HCEC 1CT (cell line): ENCODE measurements at regions not wholly inside any gene's neighbourhood (a gene's known extent, or its start where the extent isn't known, plus 50 kb on each side); places are given as distances from the start of the nearest gene placed in this dataset.
"Not testable (repeated sequence)": the region's sequence is repeated elsewhere in the genome, so short reads cannot be mapped to it uniquely, and the experiment has no call there.

ENCODE experiments used
- DNase-seq: peaks from one replicate; pipeline ENCODE4 v3.0.0-alpha.2; 2017

DNA sequence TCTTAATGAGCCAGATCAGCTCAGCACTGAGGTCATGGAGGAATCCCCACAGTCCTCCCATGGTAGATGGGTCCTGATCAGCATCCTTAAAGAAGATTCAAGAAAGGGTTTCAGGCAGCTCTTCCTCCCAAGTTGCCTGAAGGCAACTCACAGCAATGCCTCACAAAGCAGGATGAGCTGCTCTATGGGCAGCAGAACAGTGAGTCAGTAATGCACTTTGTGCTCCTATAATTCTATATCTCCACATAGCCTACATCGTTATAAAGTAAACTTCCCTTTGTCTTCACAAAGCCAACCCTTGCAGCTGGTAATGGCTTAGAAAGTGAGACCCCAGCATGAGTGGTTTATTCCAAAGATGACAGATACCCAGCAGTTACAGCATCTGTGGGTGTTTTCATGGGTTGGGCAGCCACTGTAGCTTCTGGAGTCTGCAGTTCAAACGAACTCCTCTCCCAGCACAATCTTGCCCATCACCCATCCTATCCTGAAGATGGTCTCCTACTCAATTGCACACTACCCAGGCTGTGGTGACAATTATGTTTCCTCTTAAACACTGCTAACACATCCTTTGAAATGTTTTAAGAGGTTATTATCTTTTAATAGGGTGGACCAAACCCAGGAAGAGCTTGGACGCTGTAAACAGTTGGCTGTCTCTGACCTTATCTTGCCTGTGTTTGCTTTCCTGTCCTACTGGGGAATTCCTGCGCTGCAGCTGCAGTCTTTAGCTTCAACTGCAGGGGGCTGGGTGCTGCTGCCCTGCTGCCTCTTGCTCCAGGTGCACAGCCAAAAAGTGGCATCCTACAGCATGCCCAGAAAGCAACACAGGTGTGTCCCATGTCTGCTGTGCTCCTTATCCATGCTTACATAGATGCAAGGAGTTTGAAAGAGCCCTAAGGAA, 286.9 kb downstream of the ANAPC1 start:
- not testable (repeated sequence) for DNase-seq

DNA sequence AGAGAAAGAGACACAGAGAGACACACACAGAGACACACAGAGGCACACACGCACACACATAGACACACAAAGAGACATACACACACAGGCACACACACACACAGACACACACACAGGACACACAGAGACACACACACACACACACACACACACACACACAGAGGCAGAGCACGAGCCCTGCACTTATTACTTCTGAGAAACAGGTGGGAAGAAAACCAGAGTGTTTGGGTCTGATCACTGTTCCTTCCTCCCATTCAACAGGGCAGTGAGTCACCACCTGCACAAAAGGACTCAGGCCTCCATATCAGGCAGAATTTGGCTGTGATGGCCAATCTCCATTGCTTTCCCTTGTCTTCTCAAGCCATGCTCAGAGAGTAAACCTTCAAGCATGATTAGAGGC, 285.0 kb downstream of the ANAPC1 start:
- DNase-seq: not testable (repeated sequence)

- not testable (repeated sequence) for DNase-seq
Measured at GRCh38 chr2:111602259-111602658, 281.7 kb downstream of the ANAPC1 start.

GRCh38 chr2:111605798-111606197, 278.2 kb downstream of the ANAPC1 start:
- DNase-seq: not testable (repeated sequence)

DNA sequence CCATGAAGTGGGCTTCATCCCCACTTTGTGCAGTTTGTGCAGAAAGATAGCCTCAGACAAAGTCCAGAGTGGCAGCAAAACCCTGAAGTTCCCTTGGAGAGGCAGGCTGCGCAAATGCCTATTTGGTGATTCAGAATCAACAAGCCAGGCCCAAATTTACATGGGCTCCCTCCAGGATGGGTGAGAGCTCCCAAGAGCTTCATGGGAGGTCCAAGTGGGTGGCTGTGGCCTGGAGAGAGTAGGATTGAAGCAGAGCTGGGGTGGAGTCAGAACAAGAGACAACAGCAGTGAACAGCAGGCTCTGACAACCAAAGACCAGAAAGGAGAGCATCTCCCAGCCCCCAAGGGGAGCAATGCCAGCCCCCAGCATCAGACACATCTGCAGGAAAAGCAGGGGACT, 277.4 kb downstream of the ANAPC1 start:
- not testable (repeated sequence) for DNase-seq

- not testable (repeated sequence) for DNase-seq
Measured at GRCh38 chr2:111609146-111609844, 274.7 kb downstream of the ANAPC1 start.

DNA sequence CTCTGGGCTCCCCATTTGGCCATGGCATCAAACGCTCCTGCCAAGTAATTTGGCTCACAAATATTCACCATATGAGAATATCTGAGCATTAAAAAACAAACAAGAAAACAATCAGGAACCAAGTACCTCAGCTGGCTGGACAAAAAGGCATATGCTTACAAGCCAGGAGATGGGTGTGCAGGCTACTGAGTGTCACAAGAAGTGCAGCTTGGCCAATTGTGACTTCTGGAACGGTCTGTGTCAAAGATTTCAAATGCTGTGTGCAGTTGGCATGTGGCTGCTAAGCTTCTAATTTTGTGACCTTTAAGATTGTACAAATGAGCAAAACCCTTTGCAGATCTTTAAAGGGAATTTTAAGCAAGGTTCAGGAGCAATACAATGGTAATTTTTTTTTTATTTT, 274.0 kb downstream of the ANAPC1 start:
- not testable (repeated sequence) for DNase-seq

GRCh38 chr2:111616651-111617218, 267.3 kb downstream of the ANAPC1 start:
- no peak for DNase-seq

DNA sequence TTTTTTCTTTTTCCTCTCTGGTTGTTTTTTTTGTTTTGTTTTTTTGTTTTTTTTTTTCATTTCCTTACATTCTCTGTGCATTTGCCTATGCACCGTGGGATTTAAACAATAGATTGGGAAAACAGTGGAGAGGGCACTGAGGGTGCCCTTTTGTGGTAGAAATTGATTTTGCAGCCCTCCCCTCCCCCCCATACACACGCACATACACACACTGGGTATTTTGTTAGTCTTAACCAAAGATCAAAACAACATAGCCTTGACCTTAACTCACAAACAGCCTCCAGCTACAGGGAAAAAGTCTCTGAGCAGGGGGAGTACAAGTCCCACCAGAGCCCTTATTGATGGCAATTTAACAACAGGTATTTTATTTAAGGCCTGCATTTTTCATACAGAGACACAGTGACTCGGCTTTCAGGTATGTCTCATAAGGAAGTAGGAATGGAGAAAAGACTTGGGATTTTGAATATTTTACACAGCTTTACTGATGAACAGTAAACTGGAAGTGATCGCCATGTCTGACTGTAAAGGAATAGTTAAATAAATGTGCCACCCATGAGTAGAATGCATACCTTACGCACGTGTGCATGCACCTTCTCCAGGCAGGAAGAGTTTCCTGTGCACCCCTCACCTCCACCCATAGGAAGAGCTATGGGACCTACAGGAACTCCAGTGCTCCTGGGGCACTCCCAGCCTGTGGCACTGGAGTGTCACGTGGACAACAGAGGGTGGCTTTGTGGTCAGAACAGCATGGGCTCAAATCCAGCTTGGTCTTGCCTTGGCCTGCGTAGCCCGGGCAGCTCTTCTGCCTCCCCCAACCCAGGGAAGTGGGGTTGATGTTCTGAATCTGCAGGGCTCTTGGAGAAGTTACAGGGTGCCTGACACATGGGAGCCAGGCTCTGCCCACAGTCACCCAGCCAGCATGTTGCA, 266.4 kb downstream of the ANAPC1 start:
- DNase-seq: peak; percentile 31

DNA sequence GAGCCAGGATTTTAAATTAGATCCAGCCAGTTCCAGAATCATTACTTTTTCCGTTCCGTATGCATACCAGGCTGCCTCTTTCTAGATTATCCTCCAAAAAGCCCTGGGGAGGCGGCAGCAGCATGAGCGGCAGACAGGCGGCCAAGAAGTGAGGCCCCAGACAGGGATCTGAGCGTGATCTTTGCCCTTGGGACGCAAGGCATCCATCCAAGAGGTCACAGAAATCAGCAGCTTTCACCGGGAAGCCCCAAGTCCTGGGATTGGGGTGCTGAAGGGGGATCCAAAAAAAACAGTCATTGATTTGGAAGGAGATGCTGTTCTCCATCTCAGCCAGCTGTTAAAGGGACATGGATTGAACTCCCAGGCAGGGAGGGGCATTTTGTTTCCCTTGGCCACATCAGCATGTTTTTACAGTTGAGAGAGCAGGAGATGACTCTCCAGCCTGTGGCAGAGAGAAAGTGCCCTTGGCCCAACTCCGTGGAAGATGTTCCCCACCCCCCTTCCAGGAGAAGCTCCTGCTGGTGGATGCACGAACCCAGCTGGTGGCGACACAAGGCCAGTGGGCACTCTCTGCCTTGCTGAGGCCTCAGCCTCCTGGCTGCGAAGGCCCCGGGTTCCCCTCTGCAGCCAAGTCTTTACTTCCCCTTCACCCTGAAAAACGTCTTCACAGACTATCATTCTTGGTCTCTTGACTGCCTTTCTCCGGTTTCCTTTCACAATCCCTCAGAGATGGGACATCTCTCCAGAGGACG, 265.6 kb downstream of the ANAPC1 start:
- DNase-seq: no peak

DNA sequence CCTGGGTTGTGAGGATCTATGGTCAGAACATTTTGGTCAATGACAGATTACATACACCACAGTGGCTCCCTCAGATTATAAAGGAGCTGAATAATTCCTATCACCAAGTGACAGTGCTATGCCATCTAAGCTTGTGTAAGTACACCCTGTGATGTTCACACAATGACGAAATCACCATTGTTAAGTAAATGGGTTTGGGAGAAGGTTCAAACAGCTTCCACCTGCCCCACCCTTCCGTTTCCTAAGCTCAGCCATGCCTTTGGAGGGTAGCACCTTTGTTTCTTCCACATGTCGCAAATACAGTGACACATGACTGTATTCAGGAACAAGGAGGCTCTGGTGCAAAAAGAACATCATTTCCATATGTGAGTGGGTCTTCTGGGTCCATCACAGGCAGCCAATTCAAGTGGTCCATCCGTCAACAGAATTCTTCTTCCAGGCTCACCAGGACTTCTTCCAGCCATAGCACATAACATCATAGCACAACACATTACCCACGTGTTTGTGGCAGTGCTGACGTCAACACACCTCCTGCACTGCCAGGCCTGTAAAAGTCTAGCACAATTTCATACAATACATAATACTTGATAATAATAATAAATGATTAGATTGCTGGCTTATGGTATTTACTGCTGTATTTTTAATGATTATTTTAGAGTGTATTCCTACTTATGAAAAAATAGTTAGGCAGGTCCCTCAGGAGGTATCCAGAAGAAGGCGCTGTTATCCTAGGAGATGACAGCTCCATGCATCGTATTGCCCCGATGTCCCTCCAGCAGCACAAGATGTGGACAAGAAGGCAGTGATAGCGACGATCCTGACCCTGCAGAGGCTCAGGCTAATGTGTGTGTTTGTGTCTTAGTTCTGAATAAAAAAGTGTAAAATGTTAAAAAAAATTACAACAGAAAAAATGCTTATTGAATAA, 264.8 kb downstream of the ANAPC1 start:
- peak; percentile 23 for DNase-seq

- no peak for DNase-seq
Measured at GRCh38 chr2:111620281-111620680, 263.7 kb downstream of the ANAPC1 start.

GRCh38 chr2:111622859-111623258, 261.1 kb downstream of the ANAPC1 start:
- DNase-seq: peak; percentile 74

- DNase-seq: no peak
Measured at GRCh38 chr2:111623380-111623779, 260.6 kb downstream of the ANAPC1 start.

- peak; percentile 95 for DNase-seq
Measured at GRCh38 chr2:111624411-111625156, 259.4 kb downstream of the ANAPC1 start.

GRCh38 chr2:111625157-111625537, 258.8 kb downstream of the ANAPC1 start:
- DNase-seq: not testable (repeated sequence)

- DNase-seq: peak; percentile 34
Measured at GRCh38 chr2:111626037-111626864, 257.7 kb downstream of the ANAPC1 start.

- no peak for DNase-seq
Measured at GRCh38 chr2:111626865-111627163, 257.2 kb downstream of the ANAPC1 start.

DNA sequence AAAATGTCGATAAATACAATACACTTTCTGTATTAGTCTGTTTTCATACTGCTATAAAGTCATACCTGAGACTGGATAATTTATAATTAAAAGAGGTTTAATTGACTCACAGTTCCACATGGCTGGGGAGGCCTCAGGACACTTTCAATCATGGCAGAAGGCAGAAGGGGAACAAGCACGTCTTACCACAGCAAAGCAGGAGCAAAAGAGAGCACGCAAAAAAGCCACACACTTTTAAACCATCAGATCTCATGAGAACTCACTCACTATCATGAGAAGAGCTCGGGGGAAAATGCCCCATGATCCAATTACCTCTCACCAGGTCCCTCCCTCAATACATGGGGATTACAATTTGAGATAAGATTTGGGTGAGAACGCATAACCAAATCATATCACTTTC, 256.7 kb downstream of the ANAPC1 start:
- DNase-seq: no peak
